ENCODE measurements at regions not wholly inside any gene's neighbourhood (a gene's known extent, or its start where the extent isn't known, plus 50 kb on each side); places are given as distances from the start of the nearest gene placed in this dataset.

- no peak for TF ChIP-seq CTCF (conservative IDR thresholded peaks at IDR 0.05 in 1 of 2, IDR thresholded peaks at IDR 0.05 in 1 of 2; ENCODE audit: extremely low read depth in 1 of 2, insufficient read depth in 1 of 2, low read depth in 1 of 2, low read length in 2 of 2)
- TF ChIP-seq EZH2 (IDR thresholded peaks at IDR 0.05; ENCODE audit: borderline replicate concordance, low read length) = no peak
Observed at GRCh38 chr20:7712661-7713060, 227.6 kb downstream of the HAO1 start.

All from mammary epithelial cell (primary cell).